PC-3 (cell line): ENCODE measurements at regions not wholly inside any gene's neighbourhood (a gene's known extent, or its start where the extent isn't known, plus 50 kb on each side); places are given as distances from the start of the nearest gene placed in this dataset.
"Not testable (repeated sequence)": the region's sequence is repeated elsewhere in the genome, so short reads cannot be mapped to it uniquely, and the experiment has no call there.

Source experiments
- ATAC-seq: fragments of 200-7000 bp; cut with Tn5 transposase; 2 replicates; pipeline ENCODE4 v1.9.1; 2020; ENCODE audit warnings: mild to moderate bottlenecking, moderate library complexity
- BruUV-seq: library from RNA; stranded (reverse); fragments of 400-500 nt; replicated peaks from 2 replicates; lab custom pipeline; 2021; lab: Mats Ljungman, UMichigan
- CTCF ChIA-PET: fragments of 300-600 bp; sonication (Branson Sonifier 250); formaldehyde crosslinking; loops from one replicate; lab custom pipeline; 2022; ENCODE audit warnings: antibody characterized with exemption; lab: Charles Lee
- POLR2A ChIA-PET: fragments of 300-600 bp; sonication (Branson Sonifier 250); formaldehyde crosslinking; loops from one replicate; lab custom pipeline; 2022; ENCODE audit warnings: antibody characterized with exemption; ENCODE audit not compliant: unreplicated experiment; lab: Charles Lee
- DNase-seq: peaks from one replicate; pipeline ENCODE4 v3.0.0-alpha.2; 2015
- H2AFZ ChIP-seq: fragments of 300-600 bp; sonication (generic); 2 replicates; pipeline ENCODE4 v1.6.0; 2016; ENCODE audit warnings: antibody characterized with exemption, low read length
- H3F3A ChIP-seq: fragments of 300-600 bp; sonication (generic); one replicate; pipeline ENCODE4 v1.6.0; 2017; ENCODE audit warnings: antibody characterized with exemption, low read length, control low read depth, mild to moderate bottlenecking; ENCODE audit not compliant: unreplicated experiment
- H3K27ac ChIP-seq: fragments of 300-600 bp; sonication (generic); 2 replicates; pipeline ENCODE4 v1.5.1; 2016; ENCODE audit warnings: mild to moderate bottlenecking, low read length
- H3K27me3 ChIP-seq: fragments of 300-600 bp; sonication (generic); 2 replicates; pipeline ENCODE4 v1.6.1; 2016; ENCODE audit warnings: low read length, mixed read lengths
- H3K36me3 ChIP-seq: fragments of 300-600 bp; sonication (generic); 2 replicates; pipeline ENCODE4 v1.6.1; 2016; ENCODE audit warnings: low read depth, mixed run types, low read length, mixed read lengths
- H3K4me1 ChIP-seq: fragments of 300-600 bp; sonication (generic); 2 replicates; pipeline ENCODE4 v1.5.1; 2016; ENCODE audit warnings: low read length; ENCODE audit not compliant: insufficient read depth
- H3K4me2 ChIP-seq: fragments of 300-600 bp; sonication (generic); 2 replicates; pipeline ENCODE4 v1.6.0; 2016; ENCODE audit warnings: low read length
- H3K4me3 ChIP-seq: fragments of 300-600 bp; sonication (generic); 2 replicates; pipeline ENCODE4 v1.5.1; 2016; ENCODE audit warnings: mild to moderate bottlenecking, low read length, mixed read lengths
- H3K79me2 ChIP-seq: fragments of 300-600 bp; sonication (generic); 2 replicates; pipeline ENCODE4 v1.6.1; 2017; ENCODE audit warnings: low read length, mixed read lengths
- H3K9ac ChIP-seq: fragments of 300-600 bp; sonication (generic); 2 replicates; pipeline ENCODE4 v1.6.0; 2016; ENCODE audit warnings: mild to moderate bottlenecking, low read length
- H3K9me2 ChIP-seq: fragments of 300-600 bp; sonication (generic); replicated peaks from 2 replicates; pipeline ENCODE4 v1.6.1; 2016; ENCODE audit warnings: mixed run types, low read length, mixed read lengths
- H3K9me3 ChIP-seq: fragments of 300-600 bp; sonication (generic); 2 replicates; pipeline ENCODE4 v1.6.1; 2016; ENCODE audit warnings: low read length, mixed read lengths
- H4K20me1 ChIP-seq: fragments of 300-600 bp; sonication (generic); 2 replicates; pipeline ENCODE4 v1.6.1; 2016; ENCODE audit warnings: low read length, mixed read lengths
- intact Hi-C: fragments of 100-400 bp; cut with micrococcal nuclease; formaldehyde crosslinking; loops from 2 replicates; pipeline ENCODE4 v1.9.0; 2023

GRCh38 chr1:206358771-206359170 lies 111.5 kb upstream of the IKBKE start:
- H3K27me3 ChIP-seq, BruUV-seq, H3K9ac ChIP-seq, H3K36me3 ChIP-seq, H3K79me2 ChIP-seq, H4K20me1 ChIP-seq, H3K9me3 ChIP-seq, intact Hi-C loops, H3K9me2 ChIP-seq, CTCF ChIA-PET, DNase-seq, H3F3A ChIP-seq, H2AFZ ChIP-seq, H3K27ac ChIP-seq, H3K4me2 ChIP-seq, POLR2A ChIA-PET, H3K4me1 ChIP-seq, H3K4me3 ChIP-seq: not testable (repeated sequence)
- ATAC-seq = peak; percentile 37; the same call in 1 of the 2 replicates

- DNase-seq, CTCF ChIA-PET, H3K4me1 ChIP-seq, H3K4me2 ChIP-seq, H3K36me3 ChIP-seq, H3K9me2 ChIP-seq, H3K9ac ChIP-seq, H4K20me1 ChIP-seq, H3F3A ChIP-seq, H2AFZ ChIP-seq, H3K27me3 ChIP-seq, H3K79me2 ChIP-seq, H3K27ac ChIP-seq, BruUV-seq, ATAC-seq, H3K4me3 ChIP-seq, intact Hi-C loops, POLR2A ChIA-PET, H3K9me3 ChIP-seq: not testable (repeated sequence)
Measured at GRCh38 chr1:206359377-206359776, 110.9 kb upstream of the IKBKE start.

- H3K9ac ChIP-seq, DNase-seq, POLR2A ChIA-PET, BruUV-seq, H3F3A ChIP-seq, CTCF ChIA-PET, H3K27me3 ChIP-seq, H3K4me2 ChIP-seq, H4K20me1 ChIP-seq, H3K36me3 ChIP-seq, H3K9me3 ChIP-seq, H3K27ac ChIP-seq, H3K9me2 ChIP-seq, H3K79me2 ChIP-seq, H3K4me3 ChIP-seq, H2AFZ ChIP-seq, intact Hi-C loops, H3K4me1 ChIP-seq: not testable (repeated sequence)
- peak; percentile 86 for ATAC-seq
Measured at GRCh38 chr1:206361978-206362543, 108.2 kb upstream of the IKBKE start.

GRCh38 chr1:206362994-206363393 lies 107.3 kb upstream of the IKBKE start:
- H3K36me3 ChIP-seq, ATAC-seq, H3K9me2 ChIP-seq, DNase-seq, H3K27me3 ChIP-seq, H3K4me2 ChIP-seq, H3K4me3 ChIP-seq, CTCF ChIA-PET, H3K27ac ChIP-seq, H4K20me1 ChIP-seq, H3K79me2 ChIP-seq, intact Hi-C loops, POLR2A ChIA-PET, H3K9me3 ChIP-seq, H2AFZ ChIP-seq, H3K9ac ChIP-seq, BruUV-seq, H3K4me1 ChIP-seq, H3F3A ChIP-seq: not testable (repeated sequence)

GRCh38 chr1:206365271-206365670 lies 105.0 kb upstream of the IKBKE start:
- CTCF ChIA-PET, ATAC-seq, H3K4me1 ChIP-seq, H3K79me2 ChIP-seq, H3K9me3 ChIP-seq, H2AFZ ChIP-seq, H3K4me3 ChIP-seq, BruUV-seq, intact Hi-C loops, H3K4me2 ChIP-seq, H3K27ac ChIP-seq, DNase-seq, H3F3A ChIP-seq, H3K9me2 ChIP-seq, H3K27me3 ChIP-seq, H4K20me1 ChIP-seq, POLR2A ChIA-PET, H3K36me3 ChIP-seq, H3K9ac ChIP-seq: not testable (repeated sequence)

- H3K27ac ChIP-seq, DNase-seq, H3K9ac ChIP-seq, H3K4me1 ChIP-seq, H3K27me3 ChIP-seq, CTCF ChIA-PET, H3K4me2 ChIP-seq, BruUV-seq, intact Hi-C loops, H3K9me3 ChIP-seq, ATAC-seq, H3K79me2 ChIP-seq, POLR2A ChIA-PET, H3F3A ChIP-seq, H3K9me2 ChIP-seq, H2AFZ ChIP-seq, H3K4me3 ChIP-seq, H3K36me3 ChIP-seq, H4K20me1 ChIP-seq: not testable (repeated sequence)
Measured at GRCh38 chr1:206366131-206366530, 104.1 kb upstream of the IKBKE start.

- H3F3A ChIP-seq, H2AFZ ChIP-seq, intact Hi-C loops, ATAC-seq, CTCF ChIA-PET, H3K27me3 ChIP-seq, H3K36me3 ChIP-seq, H3K27ac ChIP-seq, POLR2A ChIA-PET, H4K20me1 ChIP-seq, H3K9me3 ChIP-seq, DNase-seq, H3K4me2 ChIP-seq, H3K9ac ChIP-seq, H3K4me1 ChIP-seq, BruUV-seq, H3K79me2 ChIP-seq, H3K4me3 ChIP-seq, H3K9me2 ChIP-seq: not testable (repeated sequence)
Measured at GRCh38 chr1:206366772-206367171, 103.5 kb upstream of the IKBKE start.
